ENCODE measurements at regions not wholly inside any gene's neighbourhood (a gene's known extent, or its start where the extent isn't known, plus 50 kb on each side); places are given as distances from the start of the nearest gene placed in this dataset.

DNA sequence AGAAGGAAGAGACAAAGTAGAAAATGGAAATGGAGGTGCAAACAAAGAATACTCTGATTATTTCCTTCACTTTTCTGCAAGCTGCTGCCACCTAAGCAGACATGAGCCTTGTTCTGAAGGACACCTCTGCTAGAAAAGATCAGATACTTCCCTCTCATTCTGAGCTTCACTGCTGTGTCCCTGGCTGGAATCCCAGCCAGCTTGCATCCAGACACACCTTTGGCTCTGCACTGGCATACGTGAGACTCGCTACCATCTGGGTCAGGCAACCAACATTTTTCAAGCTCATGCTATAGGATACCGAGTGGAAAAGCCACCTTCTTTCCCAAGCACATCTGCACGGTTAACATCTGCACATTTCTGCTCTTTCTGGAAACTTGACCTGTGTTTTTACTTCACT, 166.7 kb upstream of the SUCLG2 start:
- no peak for TF ChIP-seq GATA3 (IDR thresholded peaks at IDR 0.05; ENCODE audit: low read depth, low read length)
- no peak for TF ChIP-seq GATA2 (IDR thresholded peaks at IDR 0.05; ENCODE audit: low read depth, low read length)
